Progenitor cell of endocrine pancreas (in vitro differentiated cells): ENCODE measurements at regions not wholly inside any gene's neighbourhood (a gene's known extent, or its start where the extent isn't known, plus 50 kb on each side); places are given as distances from the start of the nearest gene placed in this dataset.

Experiments used
- DNase-seq: peaks from one replicate; pipeline ENCODE4 v3.0.0; 2021; ENCODE audit warnings: low spot score; ENCODE audit not compliant: unreplicated experiment
- H3K27ac Mint-ChIP-seq: 2 replicates; pipeline ENCODE4 v1.8.0; 2021; ENCODE audit warnings: mild to moderate bottlenecking, moderate library complexity, mixed read lengths
- H3K27me3 Mint-ChIP-seq: 2 replicates; pipeline ENCODE4 v1.8.0; 2021; ENCODE audit warnings: mixed read lengths
- H3K36me3 Mint-ChIP-seq: 2 replicates; pipeline ENCODE4 v1.8.0; 2022; ENCODE audit warnings: mixed read lengths; ENCODE audit not compliant: insufficient read depth
- H3K4me1 Mint-ChIP-seq: 2 replicates; pipeline ENCODE4 v1.8.0; 2021; ENCODE audit warnings: low read depth, mixed read lengths
- H3K4me3 Mint-ChIP-seq: 2 replicates; pipeline ENCODE4 v1.8.0; 2021; ENCODE audit warnings: low read depth, mild to moderate bottlenecking, moderate library complexity, mixed read lengths
- H3K9me3 Mint-ChIP-seq: 2 replicates; pipeline ENCODE4 v1.8.0; 2021; ENCODE audit warnings: low read depth, mixed read lengths
- CTCF ChIP-seq: fragments of 200-600 bp; sonication (generic); IDR thresholded peaks from one replicate; pipeline ENCODE4 v1.5.0; 2021; ENCODE audit warnings: antibody characterized with exemption, mild to moderate bottlenecking; ENCODE audit not compliant: unreplicated experiment

DNA sequence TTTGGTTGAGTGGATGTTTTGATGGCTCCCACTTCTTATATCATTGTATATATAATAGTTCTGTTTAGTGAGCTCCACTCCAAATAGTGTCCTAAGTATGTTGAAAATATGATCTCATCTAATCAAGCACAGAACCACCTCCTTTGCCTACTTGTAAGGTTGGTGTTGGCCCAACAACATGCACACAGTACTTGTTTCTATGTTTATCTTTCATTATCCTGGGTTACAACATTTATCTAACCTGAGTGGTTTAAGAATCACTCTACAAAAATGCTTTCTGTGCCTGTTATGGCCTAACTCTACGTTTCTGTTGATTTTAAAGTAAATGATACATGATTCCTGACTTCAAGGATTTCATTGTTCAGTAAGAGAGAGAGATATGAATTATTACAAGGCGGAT is 281.9 kb downstream of the FIGN start:
- peaks cover 5% of the 10 kb centered on the region for H3K9me3 Mint-ChIP-seq
- no peak overlapping the region for H3K4me3 Mint-ChIP-seq
- no peak overlapping the region for H3K27ac Mint-ChIP-seq
- no peak for DNase-seq
- H3K36me3 Mint-ChIP-seq, result peaks cover 1% of the 10 kb centered on the region
- H3K4me1 Mint-ChIP-seq, result peaks cover 30% of the 10 kb centered on the region
- no peaks in the 10 kb centered on the region for H3K27me3 Mint-ChIP-seq
- TF ChIP-seq CTCF, result no peak

GRCh38 chr2:163441603-163442002 is 294.2 kb downstream of the FIGN start:
- no peak for TF ChIP-seq CTCF
- Mint-ChIP-seq H3K27me3 (peaks cover 3% of the 10 kb centered on the region), H3K27ac (no peak overlapping the region), H3K9me3 (no peaks in the 10 kb centered on the region), H3K36me3 (no peaks in the 10 kb centered on the region), H3K4me3 (no peak overlapping the region), H3K4me1 (no peaks in the 10 kb centered on the region)
- DNase-seq, result no peak

DNA sequence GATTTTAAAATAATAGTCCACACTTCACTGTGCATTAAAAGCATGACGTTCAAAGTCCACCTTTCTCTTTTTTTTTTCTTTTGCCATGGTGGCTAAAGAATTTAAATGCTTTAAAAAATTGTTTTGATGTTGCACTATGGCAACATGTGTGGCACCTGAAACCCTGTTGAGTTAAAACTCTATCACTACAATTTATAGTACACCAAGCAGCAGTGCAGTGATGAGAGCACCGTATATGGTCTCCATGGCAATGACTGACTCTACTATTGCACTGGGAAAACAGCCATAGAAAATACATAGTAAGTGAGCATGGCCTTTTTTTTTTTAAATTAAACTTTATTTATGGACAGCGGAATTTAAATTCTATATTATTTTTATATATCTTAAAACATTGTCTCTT is 298.8 kb downstream of the FIGN start:
- no peaks in the 10 kb centered on the region for H3K9me3 Mint-ChIP-seq
- no peaks in the 10 kb centered on the region for H3K4me1 Mint-ChIP-seq
- H3K27ac Mint-ChIP-seq, result no peak overlapping the region
- TF ChIP-seq CTCF, result no peak
- no peaks in the 10 kb centered on the region for H3K36me3 Mint-ChIP-seq
- H3K27me3 Mint-ChIP-seq, result no peaks in the 10 kb centered on the region
- H3K4me3 Mint-ChIP-seq, result no peak overlapping the region
- no peak for DNase-seq

GRCh38 chr2:163428187-163428586 is 307.6 kb downstream of the FIGN start:
- H3K27me3 Mint-ChIP-seq, result no peaks in the 10 kb centered on the region
- no peak overlapping the region for H3K27ac Mint-ChIP-seq
- TF ChIP-seq CTCF, result no peak
- no peaks in the 10 kb centered on the region for H3K9me3 Mint-ChIP-seq
- no peaks in the 10 kb centered on the region for H3K4me1 Mint-ChIP-seq
- no peak overlapping the region for H3K4me3 Mint-ChIP-seq
- H3K36me3 Mint-ChIP-seq, result no peaks in the 10 kb centered on the region
- DNase-seq, result no peak

DNA sequence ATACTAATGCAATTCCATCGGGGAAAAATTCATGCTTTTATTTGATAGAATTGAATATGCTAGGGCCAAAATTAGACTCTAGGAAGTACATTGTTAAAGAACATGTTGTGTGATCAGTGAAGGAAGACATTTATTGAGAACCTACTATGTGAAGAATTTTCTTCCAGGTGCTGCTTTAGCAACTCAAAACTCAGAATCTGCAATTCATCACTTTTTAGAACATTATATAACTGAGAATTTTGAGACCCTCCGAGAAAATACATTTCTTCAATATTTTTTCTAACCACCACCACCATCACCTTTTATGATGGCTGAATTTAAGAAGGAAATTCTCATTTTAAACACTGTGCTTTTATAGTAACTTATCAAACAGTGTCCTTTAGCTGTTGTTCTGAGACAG is 315.2 kb downstream of the FIGN start:
- Mint-ChIP-seq H3K4me1 (no peaks in the 10 kb centered on the region), H3K27ac (no peak overlapping the region), H3K27me3 (peaks cover 2% of the 10 kb centered on the region), H3K9me3 (no peaks in the 10 kb centered on the region), H3K4me3 (no peak overlapping the region), H3K36me3 (no peaks in the 10 kb centered on the region)
- no peak for DNase-seq
- TF ChIP-seq CTCF, result no peak
